HG03457 (cell line): ENCODE measurements at regions not wholly inside any gene's neighbourhood (a gene's known extent, or its start where the extent isn't known, plus 50 kb on each side); places are given as distances from the start of the nearest gene placed in this dataset.

Source experiments
- ATAC-seq: cut with Tn5 transposase; IDR thresholded peaks from one replicate; pipeline ENCODE4 v1.9.1; 2021; ENCODE audit warnings: moderate number of reproducible peaks; ENCODE audit not compliant: unreplicated experiment

DNA sequence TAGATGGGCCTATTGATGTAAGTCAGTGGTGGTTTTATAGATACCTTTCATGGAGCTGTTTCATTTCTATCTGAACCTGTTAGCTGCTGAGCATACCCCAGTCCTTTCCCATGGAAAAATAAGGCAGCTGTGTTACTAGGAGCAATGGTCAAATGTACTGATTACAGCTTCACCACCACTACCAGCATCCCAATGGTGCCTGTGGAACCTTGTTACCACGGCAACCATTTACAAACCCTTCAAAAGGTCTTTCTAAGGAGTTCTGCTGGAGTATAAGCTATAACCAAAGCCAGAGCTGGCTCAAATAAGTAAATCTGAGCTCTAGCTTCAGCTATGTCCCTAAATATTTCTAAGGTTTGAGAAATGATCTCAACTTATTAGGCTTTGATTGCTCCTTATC, 133.4 kb upstream of the ACP3 start:
- ATAC-seq, result no peak

DNA sequence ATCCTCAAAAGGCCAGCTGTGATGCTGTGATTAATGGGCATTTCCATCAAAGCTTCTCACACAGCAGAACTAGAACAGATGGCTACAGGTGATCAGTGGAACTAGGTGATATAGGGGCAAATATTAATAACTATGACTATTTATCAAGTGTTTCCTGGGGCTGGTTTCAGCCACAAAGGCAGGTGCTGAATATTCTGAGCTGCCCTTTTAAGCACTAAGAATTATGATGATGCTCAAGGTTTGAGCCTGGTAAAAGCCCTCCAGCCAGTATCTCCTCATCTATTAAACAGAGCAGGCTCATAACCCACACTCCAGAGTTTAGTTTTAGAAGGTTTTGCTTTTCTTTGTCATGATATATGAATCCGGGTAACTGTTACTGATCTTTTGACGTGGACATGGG, 129.5 kb upstream of the ACP3 start:
- no peak for ATAC-seq

DNA sequence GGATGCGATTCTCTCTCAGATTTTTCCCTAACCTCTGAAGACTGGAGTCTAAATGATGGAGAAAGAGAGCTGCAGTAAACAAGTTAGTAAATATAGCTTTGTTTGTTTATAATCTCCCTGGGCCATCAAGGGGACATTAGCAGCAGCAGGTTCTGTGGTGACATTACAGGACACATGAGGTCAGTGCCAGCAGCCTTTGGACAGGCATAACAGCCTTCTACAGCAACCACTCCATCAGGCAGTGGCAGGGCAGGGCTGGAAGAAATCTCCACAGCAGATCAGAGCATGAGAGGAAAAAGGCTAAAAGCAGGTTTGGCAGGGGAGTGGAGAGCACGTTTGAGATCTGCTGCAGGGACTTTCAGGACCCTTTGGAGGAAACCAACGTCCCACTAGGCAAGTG, 127.6 kb upstream of the ACP3 start:
- ATAC-seq, result no peak

DNA sequence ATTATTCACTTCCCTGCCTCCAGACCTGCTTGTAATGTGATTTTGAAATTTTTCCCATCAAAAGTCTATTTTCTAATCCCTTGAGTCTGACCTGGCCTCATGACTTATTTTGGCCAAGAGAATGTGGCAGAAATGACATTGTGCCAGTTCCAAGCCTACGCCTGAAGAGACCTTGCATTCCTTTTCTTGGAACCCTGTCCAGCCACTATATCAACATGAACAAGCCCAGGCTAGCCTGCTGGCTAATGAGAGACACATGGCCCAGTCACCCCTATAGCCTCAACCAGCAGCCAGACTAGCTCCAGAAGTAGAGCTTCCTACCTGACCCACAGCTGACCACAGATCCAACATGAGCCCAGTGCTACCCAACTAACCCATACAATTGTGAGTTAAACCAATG, 121.1 kb upstream of the ACP3 start:
- no peak for ATAC-seq

DNA sequence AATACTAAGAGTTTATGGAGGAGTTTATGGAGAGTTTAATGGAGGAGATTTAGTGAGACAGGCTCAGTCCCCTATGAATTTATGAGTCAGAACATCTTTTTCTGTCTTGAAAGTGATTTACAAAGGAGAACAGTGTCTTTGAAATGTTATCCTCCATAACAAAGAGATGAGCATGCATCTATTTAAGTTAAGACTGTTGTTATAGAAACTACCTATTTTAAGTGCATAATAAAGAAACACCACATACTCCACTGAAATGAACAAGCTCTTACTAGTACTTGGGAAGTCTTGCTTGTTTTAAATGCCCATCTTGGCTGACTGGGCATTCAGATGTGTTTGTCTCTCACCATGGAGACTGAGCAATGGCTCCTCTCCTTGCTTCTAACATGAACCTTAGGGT, 118.7 kb upstream of the ACP3 start:
- ATAC-seq, result no peak

DNA sequence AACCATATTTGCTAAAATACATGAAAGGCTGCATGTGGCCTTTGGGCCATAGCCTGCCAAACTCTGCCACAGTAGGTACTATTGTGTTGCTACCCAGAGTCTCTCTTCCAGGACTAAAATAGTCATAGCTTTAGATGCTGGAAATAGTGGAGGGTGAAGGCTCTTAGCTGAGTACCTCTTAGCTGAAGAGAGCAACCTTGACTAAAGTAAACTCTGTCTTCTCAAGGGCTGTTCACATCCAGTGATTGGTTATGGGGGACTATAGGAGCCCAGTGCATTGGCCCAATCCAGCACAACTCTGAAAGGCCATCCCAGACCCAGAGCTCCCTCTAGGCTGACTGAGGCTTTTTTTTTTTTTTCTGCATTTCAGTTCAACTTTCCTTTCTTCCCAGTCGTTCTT, 117.8 kb upstream of the ACP3 start:
- ATAC-seq, result no peak

DNA sequence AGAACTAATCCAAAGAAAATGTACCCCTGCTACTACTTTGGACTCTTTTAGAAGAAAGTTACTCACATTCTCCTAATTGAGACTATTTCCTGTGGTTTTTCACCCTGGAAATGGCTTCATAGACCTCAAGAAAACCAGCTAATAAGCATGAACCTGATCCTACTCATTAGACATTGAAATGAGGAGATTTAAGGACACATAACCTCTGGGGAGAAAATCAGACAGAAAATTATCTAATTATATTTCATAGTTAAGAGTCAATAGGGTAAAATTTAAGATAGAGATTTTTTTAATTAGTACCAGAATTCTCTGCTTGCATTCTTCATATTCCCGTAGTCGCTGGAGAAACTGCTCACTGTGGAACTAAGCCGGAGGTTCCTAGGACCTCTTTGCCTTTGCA, 114.6 kb upstream of the ACP3 start:
- no peak for ATAC-seq

DNA sequence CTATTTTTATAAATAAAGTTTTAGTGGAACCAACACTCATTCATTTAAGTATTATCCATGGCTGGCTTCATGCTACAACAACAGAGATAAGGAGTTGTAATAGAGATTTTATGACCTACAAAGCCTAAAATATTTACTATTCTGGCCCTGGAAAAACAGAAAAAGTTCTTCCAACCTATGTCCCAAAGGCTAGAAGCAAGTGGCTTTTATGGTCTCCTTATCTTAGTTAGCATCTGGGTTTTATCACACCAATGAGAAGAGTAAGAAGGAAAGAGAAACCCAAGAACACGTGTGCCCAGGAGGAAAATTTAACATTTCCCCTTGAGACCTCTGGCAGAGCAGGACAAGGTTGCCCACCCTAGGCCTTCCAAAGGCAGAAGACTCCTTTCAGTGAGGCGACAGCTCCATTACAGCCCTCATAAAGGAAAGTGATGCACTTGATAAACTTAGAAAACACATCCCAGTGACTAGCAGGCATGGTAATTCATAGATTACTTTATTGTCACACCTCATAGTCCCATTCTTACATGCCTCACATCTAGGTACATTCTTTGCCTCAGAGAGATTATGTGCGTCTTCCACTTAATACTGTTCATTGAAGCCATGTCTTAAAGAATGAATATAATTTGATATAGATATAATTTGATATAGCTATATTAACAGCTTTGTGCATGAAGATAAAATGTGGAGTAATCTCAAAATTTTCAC, 113.2 kb upstream of the ACP3 start:
- ATAC-seq, result no peak

DNA sequence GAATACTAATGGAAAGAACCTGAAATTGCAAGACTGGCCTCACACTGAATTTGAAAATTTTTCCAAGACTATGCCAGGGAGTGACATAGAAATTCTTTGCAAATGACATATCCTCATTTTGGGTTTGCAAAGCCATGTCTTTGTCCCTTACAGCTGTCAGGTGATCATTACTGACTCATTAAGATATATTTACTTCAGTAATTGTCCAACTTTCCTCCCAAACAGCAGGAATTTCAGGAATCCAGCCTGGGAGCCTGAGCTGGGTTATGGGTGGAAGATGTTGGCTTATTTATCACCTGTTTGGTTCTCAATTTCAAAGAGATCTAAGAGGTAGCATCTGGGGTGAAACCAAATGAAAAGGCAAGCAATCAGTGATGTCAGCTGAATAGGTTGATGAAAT, 111.6 kb upstream of the ACP3 start:
- no peak for ATAC-seq

DNA sequence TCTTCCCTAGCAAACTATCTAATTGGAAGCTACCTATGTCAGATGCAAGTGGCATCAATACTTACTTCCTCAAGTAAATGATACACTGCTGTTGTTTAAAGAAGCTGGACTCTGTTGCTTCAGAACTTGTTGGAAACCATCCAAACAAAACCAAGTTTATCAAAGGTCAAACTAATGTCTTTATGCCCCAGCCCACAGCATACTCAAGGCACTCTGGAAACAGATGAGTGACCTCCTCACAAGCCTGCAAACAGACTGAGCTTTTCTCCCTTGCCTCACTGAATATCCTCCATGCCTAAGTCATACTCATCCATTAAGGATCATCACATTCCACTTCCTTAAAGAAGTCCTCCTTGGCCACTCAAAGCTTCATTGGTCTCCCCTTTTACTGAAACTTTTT, 107.4 kb upstream of the ACP3 start:
- no peak for ATAC-seq

DNA sequence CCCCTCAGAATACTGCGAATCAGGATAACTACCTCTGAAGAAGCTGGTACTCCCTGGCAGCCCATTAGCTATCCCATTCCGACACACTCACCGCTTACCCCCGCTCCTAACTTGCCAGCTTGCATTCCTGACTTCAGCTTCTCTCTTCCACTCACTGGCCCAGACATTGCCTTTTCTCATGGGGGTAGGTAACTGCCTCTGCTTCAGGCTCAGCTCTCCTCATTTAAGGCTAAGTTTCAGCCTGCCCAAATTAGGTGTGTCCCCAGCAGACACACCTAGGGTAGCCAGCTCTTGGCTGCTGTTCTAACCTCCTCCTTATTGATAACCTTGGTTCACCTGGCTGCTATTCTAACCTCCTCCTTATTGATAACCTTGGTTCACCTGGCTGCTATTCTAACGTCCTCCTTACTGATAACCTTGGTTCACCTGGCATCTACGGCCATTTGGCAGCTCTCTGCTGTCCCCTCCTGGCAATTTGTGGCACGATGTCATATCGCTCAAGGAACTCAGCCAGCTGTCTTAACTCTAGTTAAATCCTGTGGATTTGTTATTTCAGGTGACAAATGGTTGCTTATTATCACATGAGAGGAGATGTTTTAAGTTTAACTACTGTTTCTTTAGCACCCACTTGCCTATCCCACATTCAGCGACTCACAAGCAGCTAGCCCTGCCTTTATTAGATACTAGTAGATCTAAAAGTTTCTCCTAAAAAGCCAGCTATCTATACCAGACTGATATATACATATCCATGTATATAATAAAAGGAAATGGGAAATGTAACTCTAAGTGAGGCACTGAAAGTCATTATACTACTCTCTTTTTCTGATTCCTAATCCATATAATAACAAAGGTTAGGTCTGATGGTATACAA, 106.5 kb upstream of the ACP3 start:
- no peak for ATAC-seq

DNA sequence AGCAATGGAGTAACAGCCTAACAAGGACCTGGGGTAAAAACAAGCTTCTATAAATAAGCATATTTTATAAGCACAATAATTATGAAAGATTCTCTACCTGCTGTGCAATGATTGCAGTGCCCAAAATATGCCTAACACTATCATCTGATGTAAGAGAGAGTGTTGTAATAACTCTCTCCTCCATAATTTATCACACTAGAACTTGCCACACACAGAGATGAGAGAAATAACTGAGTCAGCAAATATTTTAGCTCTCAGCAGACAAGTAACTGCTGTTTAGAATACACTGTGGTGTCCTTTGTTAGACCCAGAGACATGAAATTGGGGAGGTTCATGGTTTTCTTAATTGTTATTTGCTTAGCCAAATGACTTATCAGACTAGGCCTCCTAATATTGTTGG, 105.3 kb upstream of the ACP3 start:
- ATAC-seq, result no peak

DNA sequence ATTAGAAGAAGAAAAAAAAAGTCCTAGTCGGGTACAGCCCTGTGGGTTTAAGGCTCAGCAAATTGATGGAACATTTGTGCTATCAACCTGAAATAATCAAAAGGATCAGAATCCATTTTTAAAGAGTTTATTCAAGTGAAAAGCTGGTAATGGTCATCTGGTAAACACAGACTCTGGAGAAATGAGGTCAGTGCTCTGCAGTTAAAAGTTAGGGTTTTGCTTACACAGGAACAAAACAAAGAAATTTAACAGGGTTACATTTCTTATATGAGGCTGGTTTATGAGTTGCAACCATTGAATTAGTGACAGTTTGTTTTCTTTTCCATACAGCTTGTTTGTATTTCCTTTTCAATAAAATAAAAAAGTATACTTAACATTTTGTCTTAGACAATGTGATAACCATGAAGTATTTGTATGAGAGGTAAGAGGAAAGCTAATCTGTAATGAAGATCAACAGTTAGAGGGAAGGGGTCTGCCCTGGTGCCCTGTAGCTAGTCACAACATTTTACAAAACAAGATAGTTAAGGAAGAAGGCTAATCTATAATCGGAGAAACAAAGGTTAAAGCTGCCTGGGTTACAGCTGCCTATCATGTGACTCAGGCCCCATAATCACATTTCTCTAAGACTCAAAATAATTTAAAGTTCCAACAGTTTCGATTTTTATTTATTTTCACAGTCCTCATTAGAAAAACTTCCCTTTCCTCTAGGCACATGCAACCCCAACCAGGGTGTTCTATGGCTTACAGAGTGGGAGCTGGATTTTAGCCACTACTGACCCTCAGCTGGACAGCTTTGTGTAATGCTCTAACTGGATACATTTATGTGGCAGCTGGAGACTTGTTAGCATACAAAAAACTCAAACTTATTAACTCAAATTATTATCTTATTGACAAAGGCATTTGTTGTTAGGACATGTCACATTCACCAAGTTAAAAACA, 98.1 kb upstream of the ACP3 start:
- ATAC-seq, result no peak

DNA sequence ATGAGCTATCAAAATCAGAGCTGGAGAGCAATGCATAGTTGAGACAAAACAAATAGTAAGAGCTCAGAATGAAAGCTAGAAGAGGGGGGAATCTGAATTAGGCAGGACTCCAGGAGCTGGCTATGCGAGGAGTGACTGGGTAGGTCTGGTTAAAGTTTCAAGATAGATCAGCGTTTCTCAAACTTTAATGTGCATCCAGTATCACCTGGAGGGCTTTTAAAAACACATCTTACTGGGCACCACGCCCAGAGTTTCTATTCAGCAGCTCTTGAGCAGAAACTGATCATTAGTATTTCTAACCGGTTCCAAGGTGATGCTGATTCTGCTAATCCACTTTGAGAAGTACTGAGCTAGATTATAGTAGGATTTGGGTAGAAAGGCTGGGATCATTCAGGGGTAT, 96.2 kb upstream of the ACP3 start:
- ATAC-seq, result no peak

DNA sequence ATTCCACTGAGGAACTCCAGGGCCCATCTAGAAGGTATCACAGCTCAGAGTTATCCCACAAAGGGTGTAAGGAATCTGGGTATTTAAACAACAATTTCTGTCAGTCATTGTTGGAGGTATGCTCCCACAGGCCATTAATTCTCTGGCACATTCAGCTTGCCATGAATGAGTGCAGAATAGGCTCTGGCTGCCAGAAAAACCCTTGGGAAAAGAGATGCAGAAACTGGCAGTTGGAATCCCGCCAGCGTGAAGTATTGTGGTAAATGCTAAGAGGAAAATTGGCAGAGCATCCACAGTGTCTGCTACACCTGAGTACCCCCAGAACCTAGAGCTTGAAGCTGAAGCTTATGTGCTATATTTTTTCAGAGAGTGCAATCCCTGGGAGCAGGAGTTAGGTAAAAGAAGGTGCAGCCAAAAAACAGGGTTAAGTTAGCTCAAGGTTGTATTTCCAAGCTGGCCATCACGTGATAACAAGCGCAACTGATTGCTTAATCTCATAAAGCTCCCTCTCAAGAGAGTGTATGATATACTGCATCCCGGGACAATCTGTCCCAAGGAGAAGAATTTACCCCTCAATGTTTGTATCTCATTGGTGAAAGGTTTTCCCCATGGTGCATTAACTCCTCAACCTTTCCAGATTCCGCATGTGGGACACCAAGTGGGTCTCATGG, 94.2 kb upstream of the ACP3 start:
- no peak for ATAC-seq

DNA sequence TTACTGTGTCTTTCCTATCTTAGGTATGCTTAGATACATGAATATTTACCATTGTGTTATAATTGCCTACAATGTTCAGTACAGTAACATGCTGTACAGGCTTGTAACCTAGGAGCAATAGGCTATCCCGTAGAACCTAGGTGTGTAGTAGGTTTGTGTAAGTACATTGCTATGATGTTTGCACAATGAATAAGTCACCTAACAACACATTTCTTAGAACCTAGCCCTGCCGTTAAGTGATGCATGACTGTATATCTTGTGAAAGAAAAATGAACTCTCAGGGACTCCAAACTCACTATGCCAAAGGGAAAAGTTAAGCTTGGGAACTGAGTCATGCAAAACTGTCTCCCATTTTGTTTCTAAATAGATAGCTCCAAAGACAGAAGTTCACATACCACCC, 91.5 kb upstream of the ACP3 start:
- ATAC-seq, result no peak

DNA sequence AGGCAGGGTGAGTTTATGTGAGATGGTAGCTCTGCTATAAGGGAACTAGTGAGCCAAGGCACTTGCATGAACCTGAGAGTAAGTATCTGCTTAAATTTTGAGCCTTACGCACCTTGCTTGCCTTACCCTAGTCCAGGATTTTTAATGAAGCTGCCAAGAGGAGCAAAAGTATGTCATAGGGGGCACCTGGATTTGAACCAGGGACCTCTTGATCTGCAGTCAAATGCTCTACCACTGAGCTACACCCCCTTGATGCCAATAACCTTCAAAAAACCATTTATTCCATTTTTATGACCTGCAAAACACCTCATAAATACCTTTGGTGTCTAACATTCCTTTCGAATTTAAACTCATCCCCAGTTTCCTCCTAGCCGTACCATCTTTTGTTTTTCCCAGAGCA, 88.3 kb upstream of the ACP3 start:
- no peak for ATAC-seq

DNA sequence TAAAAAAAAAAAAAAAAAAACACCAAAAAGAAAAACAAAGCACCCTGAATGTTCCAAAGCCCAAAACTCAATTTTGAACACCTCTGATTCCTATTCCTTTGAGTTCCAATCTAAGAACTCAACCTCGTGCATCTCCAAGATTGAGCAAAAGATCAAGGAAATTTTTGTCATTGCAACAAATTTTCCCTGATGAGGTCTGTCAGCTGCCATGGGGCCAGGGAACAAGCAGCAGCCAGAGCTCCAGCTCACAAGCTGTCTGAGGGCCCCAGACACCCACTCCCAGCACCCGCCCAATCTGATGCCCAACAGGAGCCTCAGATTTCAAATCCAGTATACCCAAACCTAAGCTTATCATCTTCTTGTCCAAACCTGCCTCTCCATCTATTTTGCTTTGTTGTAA, 87.6 kb upstream of the ACP3 start:
- ATAC-seq, result no peak

DNA sequence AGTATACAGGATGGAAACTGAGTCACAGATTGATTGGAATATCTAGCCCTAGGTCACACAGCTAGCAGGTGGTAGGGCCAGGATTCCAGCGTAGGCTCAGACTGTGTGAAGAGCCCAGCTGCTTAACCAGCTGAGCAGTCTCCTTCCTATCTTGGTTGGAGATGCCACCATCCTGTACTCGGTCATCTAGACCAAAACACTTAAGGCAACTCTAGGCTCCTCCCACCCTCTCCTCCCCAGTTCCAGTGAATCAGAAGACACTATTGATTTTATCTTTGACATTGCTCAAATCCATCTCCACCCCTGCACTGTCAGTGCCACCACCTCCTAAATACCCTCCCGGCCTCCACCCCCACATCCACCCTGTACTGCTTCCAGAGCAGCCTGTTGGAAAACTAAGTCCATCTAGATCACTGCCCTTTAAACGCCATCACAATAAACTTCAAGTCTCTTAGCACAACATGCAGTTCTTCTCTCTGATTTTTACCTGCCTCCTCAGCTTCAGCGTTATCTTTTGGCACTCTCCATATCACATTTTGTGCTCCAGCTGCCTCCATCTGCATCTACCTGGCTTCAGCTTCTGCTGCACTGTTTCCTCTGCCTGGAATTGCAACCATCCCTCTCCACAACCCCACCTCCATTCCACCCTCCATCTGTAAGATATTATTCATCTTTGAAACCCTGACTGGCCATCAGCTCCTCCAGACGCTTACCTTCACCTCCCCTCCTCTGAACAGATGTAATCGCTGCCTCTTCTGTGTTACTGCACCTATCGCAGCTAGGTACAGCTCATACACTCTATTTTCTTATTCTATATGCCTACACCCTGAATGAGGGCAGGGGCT, 86.8 kb upstream of the ACP3 start:
- ATAC-seq, result no peak

DNA sequence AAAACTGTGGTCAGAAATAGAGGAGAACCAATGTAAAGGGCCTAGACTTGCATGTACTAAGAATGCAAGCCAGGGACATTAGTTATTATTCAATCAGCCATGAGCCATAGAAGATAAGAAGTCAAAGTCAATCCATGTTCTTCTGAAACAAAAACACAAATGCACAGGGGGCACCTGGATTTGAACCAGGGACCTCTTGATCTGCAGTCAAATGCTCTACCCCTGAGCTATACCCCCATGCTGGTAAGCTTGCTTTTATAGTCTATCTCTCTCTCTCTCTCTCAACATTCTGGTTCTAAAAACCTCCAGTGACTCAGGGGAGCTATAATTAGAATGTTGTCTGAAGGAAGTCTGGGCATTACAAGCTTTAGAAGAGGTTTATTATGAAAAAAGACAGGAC, 85.6 kb upstream of the ACP3 start:
- ATAC-seq, result no peak
